Inferior parietal cortex (tissue), 1 donor: ENCODE measurements at regions not wholly inside any gene's neighbourhood (a gene's known extent, or its start where the extent isn't known, plus 50 kb on each side); places are given as distances from the start of the nearest gene placed in this dataset.

Source experiments
- DNase-seq: peaks from one replicate; pipeline ENCODE4 v3.0.0-alpha.2; 2016; ENCODE audit errors: extremely low spot score

GRCh38 chr2:2872309-2872617 lies 505.4 kb downstream of the EIPR1 start:
- DNase-seq = no peak

GRCh38 chr2:2871480-2872308 lies 505.9 kb downstream of the EIPR1 start:
- DNase-seq = no peak

GRCh38 chr2:2870106-2870505 lies 507.5 kb downstream of the EIPR1 start:
- no peak for DNase-seq

GRCh38 chr2:2869553-2869952 lies 508.1 kb downstream of the EIPR1 start:
- DNase-seq = no peak

GRCh38 chr2:2868085-2868484 lies 509.5 kb downstream of the EIPR1 start:
- no peak for DNase-seq

GRCh38 chr2:2867397-2867979 lies 510.1 kb downstream of the EIPR1 start:
- no peak for DNase-seq

- no peak for DNase-seq
These were observed 511.2 kb downstream of the EIPR1 start for GRCh38 chr2:2866459-2866858.

GRCh38 chr2:2862386-2862785 lies 515.2 kb downstream of the EIPR1 start:
- DNase-seq = no peak

- no peak for DNase-seq
These were observed 515.9 kb downstream of the EIPR1 start for GRCh38 chr2:2861666-2862240.

- DNase-seq = no peak
These were observed 516.9 kb downstream of the EIPR1 start for GRCh38 chr2:2860589-2861300.

- DNase-seq = no peak
These were observed 517.9 kb downstream of the EIPR1 start for GRCh38 chr2:2859732-2860131.

GRCh38 chr2:2859164-2859563 lies 518.5 kb downstream of the EIPR1 start:
- DNase-seq = no peak

GRCh38 chr2:2856723-2857415 lies 520.7 kb downstream of the EIPR1 start:
- no peak for DNase-seq

GRCh38 chr2:2855297-2855696 lies 522.3 kb downstream of the EIPR1 start:
- no peak for DNase-seq

- no peak for DNase-seq
These were observed 522.3 kb upstream of the MYT1L start for GRCh38 chr2:2853346-2853745.

- no peak for DNase-seq
These were observed 521.0 kb upstream of the MYT1L start for GRCh38 chr2:2851806-2852777.

GRCh38 chr2:2851316-2851715 lies 520.2 kb upstream of the MYT1L start:
- DNase-seq = no peak

- no peak for DNase-seq
These were observed 519.8 kb upstream of the MYT1L start for GRCh38 chr2:2850859-2851258.

- no peak for DNase-seq
These were observed 519.2 kb upstream of the MYT1L start for GRCh38 chr2:2850218-2850755.

- DNase-seq = no peak
These were observed 518.6 kb upstream of the MYT1L start for GRCh38 chr2:2849464-2850217.
